Uterus (tissue), 3 donors: ENCODE measurements at regions not wholly inside any gene's neighbourhood (a gene's known extent, or its start where the extent isn't known, plus 50 kb on each side); places are given as distances from the start of the nearest gene placed in this dataset.

ENCODE experiments used
- DNase-seq, 2 donors: peaks; one replicate each; pipeline ENCODE4 v3.0.0-alpha.2; 2019 to 2020
- H3K27ac ChIP-seq, 2 donors: fragments of 200-600 bp; sonication (generic); 1 replicate in 1 of 2; 2 replicates in 1 of 2; pipeline ENCODE4 v1.5.1; 2016 to 2018
- H3K27me3 ChIP-seq, 2 donors: fragments of 200-600 bp; sonication (generic); one replicate each; pipeline ENCODE4 v1.5.1; 2018 to 2019; ENCODE audit warnings: control low read depth in 1 of 2
- H3K36me3 ChIP-seq, 2 donors: fragments of 200-600 bp; sonication (generic); one replicate each; pipeline ENCODE4 v1.5.1; 2019; ENCODE audit warnings: control low read depth in 1 of 2
- H3K4me1 ChIP-seq, 2 donors: fragments of 200-600 bp; sonication (generic); one replicate each; pipeline ENCODE4 v1.5.1; 2018 to 2019; ENCODE audit warnings: control low read depth in 1 of 2
- H3K4me3 ChIP-seq, 2 donors: fragments of 200-600 bp; sonication (generic); 1 replicate in 1 of 2; 2 replicates in 1 of 2; pipeline ENCODE4 v1.5.1; 2018 to 2019; ENCODE audit warnings: mild to moderate bottlenecking in 1 of 2
- H3K9me3 ChIP-seq, 2 donors: fragments of 200-600 bp; sonication (generic); one replicate each; pipeline ENCODE4 v1.5.1; 2019; ENCODE audit warnings: control low read depth in 1 of 2
- CTCF ChIP-seq, 4 experiments: fragments of 200-600 bp in 2 of 4; fragments of 450-650 bp in 2 of 4; sonication (generic) in 2 of 4; IDR thresholded peaks; one replicate each; pipeline ENCODE4 v1.5.1; 2016 to 2019; ENCODE audit warnings: antibody characterized with exemption in 4 of 4, mild to moderate bottlenecking in 2 of 4, moderate library complexity in 1 of 4
- POLR2A ChIP-seq, 2 donors: fragments of 450-650 bp; IDR thresholded peaks; one replicate each; pipeline ENCODE4 v1.6.1; 2016; ENCODE audit warnings: antibody characterized with exemption in 2 of 2, mild to moderate bottlenecking in 1 of 2, moderate library complexity in 1 of 2
- intact Hi-C: fragments of 100-400 bp; cut with DNase I; formaldehyde crosslinking; loops from one replicate; pipeline ENCODE4 v1.15.1; 2023; ENCODE audit warnings: low total_unique reads
- donor health status: DM: yes; HTN: yes; CAD: no.

GRCh38 chr3:59115364-59116232 is 65.8 kb upstream of the CFAP20DC start:
- Histone ChIP-seq H3K27me3 (no peaks in the 10 kb centered on the region), H3K36me3 (no peaks in the 10 kb centered on the region), H3K4me3 (no peak overlapping the region), H3K4me1 (no peaks in the 10 kb centered on the region), H3K9me3 (no peaks in the 10 kb centered on the region), H3K27ac (no peak overlapping the region)
- DNase-seq: no peak
- no peak for TF ChIP-seq POLR2A (IDR thresholded peaks at IDR 0.05)
- TF ChIP-seq CTCF (IDR thresholded peaks at IDR 0.05): no peak
- intact Hi-C loops: no loop called here

- TF ChIP-seq POLR2A (IDR thresholded peaks at IDR 0.05) (no peak), CTCF (IDR thresholded peaks at IDR 0.05) (no peak)
- no peaks in the 10 kb centered on the region for H3K36me3 ChIP-seq
- H3K9me3 ChIP-seq: no peaks in the 10 kb centered on the region
- intact Hi-C loops: no loop called here
- no peak for DNase-seq
- no peak overlapping the region for H3K4me3 ChIP-seq
- no peak overlapping the region for H3K27ac ChIP-seq
- H3K4me1 ChIP-seq: no peaks in the 10 kb centered on the region
- H3K27me3 ChIP-seq: no peaks in the 10 kb centered on the region
Measured at GRCh38 chr3:59107856-59108815, 58.3 kb upstream of the CFAP20DC start.

GRCh38 chr3:59106085-59106648 is 56.3 kb upstream of the CFAP20DC start:
- H3K36me3 ChIP-seq: no peaks in the 10 kb centered on the region
- TF ChIP-seq CTCF (IDR thresholded peaks at IDR 0.05) (no peak), POLR2A (IDR thresholded peaks at IDR 0.05) (no peak)
- no peak overlapping the region for H3K27ac ChIP-seq
- no peak for DNase-seq
- intact Hi-C loops: no loop called here
- no peak overlapping the region for H3K4me3 ChIP-seq
- no peaks in the 10 kb centered on the region for H3K4me1 ChIP-seq
- no peaks in the 10 kb centered on the region for H3K27me3 ChIP-seq
- no peaks in the 10 kb centered on the region for H3K9me3 ChIP-seq

GRCh38 chr3:59103552-59103951 is 53.7 kb upstream of the CFAP20DC start:
- Histone ChIP-seq H3K36me3 (no peaks in the 10 kb centered on the region), H3K4me1 (no peaks in the 10 kb centered on the region)
- no peak for TF ChIP-seq POLR2A (IDR thresholded peaks at IDR 0.05)
- no peak for TF ChIP-seq CTCF (IDR thresholded peaks at IDR 0.05)

More at GRCh38 chr3:59103552-59103951, 53.7 kb upstream of the CFAP20DC start:
- Histone ChIP-seq H3K27me3 (no peaks in the 10 kb centered on the region), H3K4me3 (no peak overlapping the region), H3K9me3 (no peaks in the 10 kb centered on the region), H3K27ac (no peak overlapping the region)
- no peak for DNase-seq
- intact Hi-C loops: no loop called here
